ENCODE measurements at regions not wholly inside any gene's neighbourhood (a gene's known extent, or its start where the extent isn't known, plus 50 kb on each side); places are given as distances from the start of the nearest gene placed in this dataset.

DNA sequence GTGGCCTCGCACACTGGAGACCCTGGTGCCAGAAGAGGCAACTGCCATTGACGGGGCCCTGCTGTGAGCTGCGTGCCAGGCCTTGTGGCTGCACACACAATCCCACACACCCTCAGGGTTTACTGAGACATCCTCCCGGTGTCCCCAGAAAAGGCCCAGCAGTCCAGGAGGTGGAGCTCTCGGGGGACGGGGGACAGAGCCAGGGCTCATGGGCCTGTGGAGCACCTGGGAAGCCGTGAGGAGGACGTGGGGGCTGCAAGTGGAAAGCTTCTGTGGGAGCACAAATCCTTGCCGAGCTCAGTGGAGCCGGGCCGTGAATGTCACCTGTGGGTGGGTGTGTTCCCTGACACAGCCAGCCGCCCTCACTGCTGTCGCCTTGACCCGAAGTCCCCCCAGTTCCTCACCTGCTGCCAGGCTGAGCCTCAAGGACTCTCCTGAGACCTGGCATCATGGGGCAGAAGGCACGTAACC, 609.7 kb downstream of the TBC1D22A start:
- no peak overlapping the region for H2BK120ac ChIP-seq (ENCODE audit: low read depth, low read length)
- H3K14ac ChIP-seq (ENCODE audit: low read length): no peak overlapping the region
- peaks cover 4% of the 10 kb centered on the region for H3K79me1 ChIP-seq (ENCODE audit: low read depth, low read length)
- no peak overlapping the region for H3K4me2 ChIP-seq (ENCODE audit: insufficient read depth, low read length, poor library complexity, severe bottlenecking)
- no peak overlapping the region for H4K91ac ChIP-seq (ENCODE audit: low read depth, low read length, poor library complexity)
- H2BK12ac ChIP-seq (ENCODE audit: low read length): no peak overlapping the region
- no peaks in the 10 kb centered on the region for H3K4me1 ChIP-seq (ENCODE audit: control insufficient read depth in 2 of 2, insufficient read depth in 1 of 2, low read depth in 1 of 2, low read length in 2 of 2)
- H2AFZ ChIP-seq (ENCODE audit: low read length): no peak overlapping the region
- H2AK5ac ChIP-seq (ENCODE audit: low read depth, low read length): no peak overlapping the region
- no peak overlapping the region for H3K23ac ChIP-seq (ENCODE audit: low read depth, low read length, poor library complexity)
- no peak overlapping the region for H3K18ac ChIP-seq (ENCODE audit: low read length)
- WGBS, 2 donors (ENCODE audit: extremely low coverage in 2 of 2, insufficient read length in 2 of 2, insufficient replicate concordance in 1 of 2): no CpG with 5 or more reads among the region's 15 CpGs
- no peak overlapping the region for H3K4ac ChIP-seq (ENCODE audit: low read length)
- no peak overlapping the region for H4K8ac ChIP-seq (ENCODE audit: low read depth, low read length)
- DNase-seq (ENCODE audit: low spot score): no peak
- no peaks in the 10 kb centered on the region for H3K36me3 ChIP-seq (replicated peaks in 1 of 2; ENCODE audit: control insufficient read depth in 2 of 2, insufficient read depth in 2 of 2, low read length in 2 of 2)
- H3K4me3 ChIP-seq (ENCODE audit: low read length in 2 of 2): no peak overlapping the region
- no peak overlapping the region for H3K27ac ChIP-seq (replicated peaks; ENCODE audit: low read length)
- H2BK5ac ChIP-seq (ENCODE audit: low read length): no peak overlapping the region
- H3K9ac ChIP-seq (ENCODE audit: low read depth, low read length, poor library complexity): no peak overlapping the region
- peaks cover 0 to 7% (median 0%) of the 10 kb centered on the region in 3 experiments for H3K27me3 ChIP-seq (ENCODE audit: control insufficient read depth in 3 of 3, insufficient read depth in 3 of 3, low read depth in 1 of 3, low read length in 3 of 3)
- peaks cover 0 to 81% of the 10 kb centered on the region in 2 donors for H3K9me3 ChIP-seq (replicated peaks in 1 of 2; ENCODE audit: control insufficient read depth in 2 of 2, insufficient read depth in 1 of 2, low read depth in 1 of 2, low read length in 2 of 2)
- H2BK15ac ChIP-seq (ENCODE audit: low read length): no peak overlapping the region

- Histone ChIP-seq H2BK5ac (ENCODE audit: low read length) (no peak overlapping the region), H3K4me1 (ENCODE audit: control insufficient read depth in 2 of 2, insufficient read depth in 1 of 2, low read depth in 1 of 2, low read length in 2 of 2) (no peaks in the 10 kb centered on the region)
These were observed 609.0 kb downstream of the TBC1D22A start for GRCh38 chr22:47371263-47372090.

GRCh38 chr22:47370448-47371262, 608.2 kb downstream of the TBC1D22A start:
- Histone ChIP-seq H2AK5ac (ENCODE audit: low read depth, low read length) (no peak overlapping the region), H3K9ac (ENCODE audit: low read depth, low read length, poor library complexity) (no peak overlapping the region), H4K91ac (ENCODE audit: low read depth, low read length, poor library complexity) (no peak overlapping the region), H2AFZ (ENCODE audit: low read length) (no peak overlapping the region), H3K23ac (ENCODE audit: low read depth, low read length, poor library complexity) (no peak overlapping the region), H3K9me3 (replicated peaks in 1 of 2; ENCODE audit: control insufficient read depth in 2 of 2, insufficient read depth in 1 of 2, low read depth in 1 of 2, low read length in 2 of 2) (peaks cover 0 to 80% of the 10 kb centered on the region in 2 donors), H2BK12ac (ENCODE audit: low read length) (no peak overlapping the region), H3K79me1 (ENCODE audit: low read depth, low read length) (peaks cover 2% of the 10 kb centered on the region), H3K27me3 (ENCODE audit: control insufficient read depth in 3 of 3, insufficient read depth in 3 of 3, low read depth in 1 of 3, low read length in 3 of 3) (peaks cover 0 to 7% (median 0%) of the 10 kb centered on the region in 3 experiments), H3K14ac (ENCODE audit: low read length) (no peak overlapping the region), H2BK120ac (ENCODE audit: low read depth, low read length) (no peak overlapping the region), H3K36me3 (replicated peaks in 1 of 2; ENCODE audit: control insufficient read depth in 2 of 2, insufficient read depth in 2 of 2, low read length in 2 of 2) (no peaks in the 10 kb centered on the region), H2BK5ac (ENCODE audit: low read length) (no peak overlapping the region), H3K27ac (replicated peaks; ENCODE audit: low read length) (no peak overlapping the region), H4K8ac (ENCODE audit: low read depth, low read length) (no peak overlapping the region), H3K4me1 (ENCODE audit: control insufficient read depth in 2 of 2, insufficient read depth in 1 of 2, low read depth in 1 of 2, low read length in 2 of 2) (no peaks in the 10 kb centered on the region), H3K4me3 (ENCODE audit: low read length in 2 of 2) (peak overlapping the region in 1 of 2 donors; percentile 7), H3K4me2 (ENCODE audit: insufficient read depth, low read length, poor library complexity, severe bottlenecking) (no peak overlapping the region), H2BK15ac (ENCODE audit: low read length) (no peak overlapping the region), H3K18ac (ENCODE audit: low read length) (no peak overlapping the region), H3K4ac (ENCODE audit: low read length) (no peak overlapping the region)
- no peak for DNase-seq (ENCODE audit: low spot score)
- no CpG with 5 or more reads among the region's 18 CpGs for whole genome bisulfite sequencing, 2 donors (ENCODE audit: extremely low coverage in 2 of 2, insufficient read length in 2 of 2, insufficient replicate concordance in 1 of 2)

More at GRCh38 chr22:47371263-47372090, 609.0 kb downstream of the TBC1D22A start:
- Histone ChIP-seq H3K36me3 (replicated peaks in 1 of 2; ENCODE audit: control insufficient read depth in 2 of 2, insufficient read depth in 2 of 2, low read length in 2 of 2) (no peaks in the 10 kb centered on the region), H3K4me2 (ENCODE audit: insufficient read depth, low read length, poor library complexity, severe bottlenecking) (no peak overlapping the region), H4K8ac (ENCODE audit: low read depth, low read length) (no peak overlapping the region), H3K9ac (ENCODE audit: low read depth, low read length, poor library complexity) (no peak overlapping the region), H2AFZ (ENCODE audit: low read length) (no peak overlapping the region), H3K4ac (ENCODE audit: low read length) (no peak overlapping the region), H2BK12ac (ENCODE audit: low read length) (no peak overlapping the region), H3K14ac (ENCODE audit: low read length) (no peak overlapping the region), H2BK120ac (ENCODE audit: low read depth, low read length) (no peak overlapping the region), H3K4me3 (ENCODE audit: low read length in 2 of 2) (no peak overlapping the region), H4K91ac (ENCODE audit: low read depth, low read length, poor library complexity) (no peak overlapping the region), H3K27ac (replicated peaks; ENCODE audit: low read length) (no peak overlapping the region), H3K23ac (ENCODE audit: low read depth, low read length, poor library complexity) (no peak overlapping the region), H3K18ac (ENCODE audit: low read length) (no peak overlapping the region), H3K79me1 (ENCODE audit: low read depth, low read length) (peaks cover 4% of the 10 kb centered on the region), H2AK5ac (ENCODE audit: low read depth, low read length) (no peak overlapping the region), H3K27me3 (ENCODE audit: control insufficient read depth in 3 of 3, insufficient read depth in 3 of 3, low read depth in 1 of 3, low read length in 3 of 3) (peaks cover 0 to 7% (median 0%) of the 10 kb centered on the region in 3 experiments), H2BK15ac (ENCODE audit: low read length) (no peak overlapping the region), H3K9me3 (replicated peaks in 1 of 2; ENCODE audit: control insufficient read depth in 2 of 2, insufficient read depth in 1 of 2, low read depth in 1 of 2, low read length in 2 of 2) (peaks cover 0 to 80% of the 10 kb centered on the region in 2 donors)
- DNase-seq (ENCODE audit: low spot score): no peak
- no CpG with 5 or more reads among the region's 15 CpGs for WGBS, 2 donors (ENCODE audit: extremely low coverage in 2 of 2, insufficient read length in 2 of 2, insufficient replicate concordance in 1 of 2)
